ENCODE measurements at regions not wholly inside any gene's neighbourhood (a gene's known extent, or its start where the extent isn't known, plus 50 kb on each side); places are given as distances from the start of the nearest gene placed in this dataset.

- in situ Hi-C loops (cut with HindIII; ENCODE audit: low sequenced_read_pairs): no loop called here
- TF ChIP-seq CTCF (IDR thresholded peaks at IDR 0.05; ENCODE audit: low read depth, low read length): no peak
- no peak for DNase-seq (ENCODE audit: low read depth, low spot score)
- H3K4me3 ChIP-seq (ENCODE audit: low read depth, low read length): no peak overlapping the region
Measured at GRCh38 chr2:207472343-207473048, 57.3 kb upstream of the CREB1 start.

GRCh38 chr2:207473049-207473930 is 56.5 kb upstream of the CREB1 start:
- H3K4me3 ChIP-seq (ENCODE audit: low read depth, low read length): no peak overlapping the region
- in situ Hi-C loops (cut with HindIII; ENCODE audit: low sequenced_read_pairs): no loop called here
- peak; percentile 90 for DNase-seq (ENCODE audit: low read depth, low spot score)
- peak; percentile 82 for TF ChIP-seq CTCF (IDR thresholded peaks at IDR 0.05; ENCODE audit: low read depth, low read length)

- TF ChIP-seq CTCF (IDR thresholded peaks at IDR 0.05; ENCODE audit: low read depth, low read length): no peak
- DNase-seq (ENCODE audit: low read depth, low spot score): no peak
- in situ Hi-C loops (cut with HindIII; ENCODE audit: low sequenced_read_pairs): no loop called here
- no peak overlapping the region for H3K4me3 ChIP-seq (ENCODE audit: low read depth, low read length)
Measured at GRCh38 chr2:207473931-207474235, 55.9 kb upstream of the CREB1 start.

- no peak for TF ChIP-seq CTCF (IDR thresholded peaks at IDR 0.05; ENCODE audit: low read depth, low read length)
- no peak overlapping the region for H3K4me3 ChIP-seq (ENCODE audit: low read depth, low read length)
- in situ Hi-C loops (cut with HindIII; ENCODE audit: low sequenced_read_pairs): no loop called here
- peak; percentile 64 for DNase-seq (ENCODE audit: low read depth, low spot score)
Measured at GRCh38 chr2:207474863-207475485, 54.8 kb upstream of the CREB1 start.

GRCh38 chr2:207475546-207475945 is 54.2 kb upstream of the CREB1 start:
- no peak for TF ChIP-seq CTCF (IDR thresholded peaks at IDR 0.05; ENCODE audit: low read depth, low read length)
- DNase-seq (ENCODE audit: low read depth, low spot score): no peak
- in situ Hi-C loops (cut with HindIII; ENCODE audit: low sequenced_read_pairs): no loop called here
- no peak overlapping the region for H3K4me3 ChIP-seq (ENCODE audit: low read depth, low read length)

- H3K4me3 ChIP-seq (ENCODE audit: low read depth, low read length): no peak overlapping the region
- DNase-seq (ENCODE audit: low read depth, low spot score): no peak
- TF ChIP-seq CTCF (IDR thresholded peaks at IDR 0.05; ENCODE audit: low read depth, low read length): no peak
- in situ Hi-C loops (cut with HindIII; ENCODE audit: low sequenced_read_pairs): no loop called here
Measured at GRCh38 chr2:207477896-207478295, 51.9 kb upstream of the CREB1 start.

Measured in astrocyte of the spinal cord (primary cell).